ENCODE measurements at regions not wholly inside any gene's neighbourhood (a gene's known extent, or its start where the extent isn't known, plus 50 kb on each side); places are given as distances from the start of the nearest gene placed in this dataset.

- Histone ChIP-seq H4K20me1 (ENCODE audit: insufficient read depth, low read length) (no peaks in the 10 kb centered on the region), H2BK120ac (ENCODE audit: low read depth, low read length) (no peak overlapping the region), H2AK9ac (replicated peaks; ENCODE audit: low read depth, low read length, poor library complexity) (no peak overlapping the region), H4K5ac (ENCODE audit: low read depth, low read length) (no peak overlapping the region), H2AFZ (replicated peaks; ENCODE audit: low read length, poor library complexity) (no peak overlapping the region), H3K4me1 (ENCODE audit: control insufficient read depth, insufficient read depth, low read length) (no peaks in the 10 kb centered on the region), H3K79me1 (ENCODE audit: low read depth in 1 of 2, low read length in 2 of 2) (no peaks in the 10 kb centered on the region), H4K8ac (ENCODE audit: low read depth in 2 of 2, low read length in 2 of 2) (no peak overlapping the region), H3K9me1 (ENCODE audit: insufficient read depth, low read length) (no peaks in the 10 kb centered on the region), H3K27ac (ENCODE audit: insufficient read depth, low read length) (no peak overlapping the region), H3K9ac (ENCODE audit: low read depth, low read length) (no peak overlapping the region), H2AK5ac (ENCODE audit: low read depth, low read length) (no peak overlapping the region), H3K23ac (ENCODE audit: low read depth, low read length) (no peak overlapping the region), H2BK20ac (ENCODE audit: low read depth, low read length) (no peak overlapping the region), H3K27me3 (ENCODE audit: control insufficient read depth, insufficient read depth, low read length) (no peaks in the 10 kb centered on the region), H4K91ac (ENCODE audit: insufficient read depth, low read depth, low read length) (no peak overlapping the region), H3K14ac (replicated peaks; ENCODE audit: low read depth, low read length) (no peak overlapping the region), H3K9me3 (ENCODE audit: control insufficient read depth, insufficient read depth, low read length) (peaks cover 10% of the 10 kb centered on the region), H3K4ac (ENCODE audit: low read depth, low read length) (no peak overlapping the region), H3K56ac (ENCODE audit: extremely low read depth, insufficient read depth, low read length) (no peak overlapping the region), H3K4me2 (ENCODE audit: low read depth, low read length) (no peak overlapping the region), H3K18ac (ENCODE audit: low read depth, low read length) (no peak overlapping the region), H2BK5ac (ENCODE audit: low read depth, low read length, poor library complexity, severe bottlenecking) (no peak overlapping the region), H3K4me3 (ENCODE audit: insufficient read depth, low read depth, low read length) (no peak overlapping the region), H3K36me3 (ENCODE audit: control insufficient read depth, insufficient read depth, low read length) (no peaks in the 10 kb centered on the region), H2BK15ac (ENCODE audit: low read depth, low read length) (no peak overlapping the region)
- WGBS, 2 experiments (ENCODE audit: extremely low coverage in 2 of 2, insufficient read length in 1 of 2) = no CpG with 5 or more reads among the region's 8 CpGs
- TF ChIP-seq RAD21 (IDR thresholded peaks at IDR 0.05; ENCODE audit: low read length) (no peak), CHD1 (IDR thresholded peaks at IDR 0.05; ENCODE audit: low read depth, low read length) (no peak), BHLHE40 (IDR thresholded peaks at IDR 0.05; ENCODE audit: low read depth, low read length) (no peak), MAZ (IDR thresholded peaks at IDR 0.05; ENCODE audit: borderline replicate concordance, low read depth, low read length) (no peak), NFE2L2 (IDR thresholded peaks at IDR 0.05; ENCODE audit: low read depth, low read length) (no peak), MXI1 (IDR thresholded peaks at IDR 0.05; ENCODE audit: borderline replicate concordance, low read depth, low read length) (no peak), ELK1 (IDR thresholded peaks at IDR 0.05; ENCODE audit: borderline replicate concordance, low read depth, low read length) (no peak), SMC3 (IDR thresholded peaks at IDR 0.05; ENCODE audit: low read depth, low read length) (no peak), RFX5 (IDR thresholded peaks at IDR 0.05; ENCODE audit: low read depth, low read length) (no peak), USF2 (IDR thresholded peaks at IDR 0.05; ENCODE audit: low read depth, low read length) (no peak), POLR2A (IDR thresholded peaks at IDR 0.05; ENCODE audit: low read depth, low read length) (no peak)
- POLR2A ChIA-PET (ENCODE audit: unreplicated experiment) = no interaction called here
- CTCF ChIA-PET = no interaction called here
- BruUV-seq (replicated peaks) = no TSS peak
- ATAC-seq (ENCODE audit: low read depth) (no peak), DNase-seq (no peak)
- in situ Hi-C loops (cut with MboI; ENCODE audit: low sequenced_read_pairs) = no loop called here
- intact Hi-C loops (cut with micrococcal nuclease) = no loop called here
- dilution Hi-C loops (cut with HindIII; ENCODE audit: low sequenced_read_pairs, unreplicated experiment) = no loop called here
Measured at GRCh38 chr16:6558126-6558525, 774.5 kb upstream of the RBFOX1 start.
